Parathyroid adenoma (tissue), 2 donors: ENCODE measurements at regions not wholly inside any gene's neighbourhood (a gene's known extent, or its start where the extent isn't known, plus 50 kb on each side); places are given as distances from the start of the nearest gene placed in this dataset.
"Not testable (repeated sequence)": the region's sequence is repeated elsewhere in the genome, so short reads cannot be mapped to it uniquely, and the experiment has no call there.

Experiments
- H2AFZ ChIP-seq: fragments of 300-600 bp; sonication (generic); one replicate; pipeline ENCODE4 v1.7.0; 2017; ENCODE audit warnings: antibody characterized with exemption, mild to moderate bottlenecking
- H3K27ac ChIP-seq: fragments of 300-600 bp; sonication (generic); one replicate; pipeline ENCODE4 v1.7.0; 2017
- H3K27me3 ChIP-seq: fragments of 300-600 bp; sonication (generic); one replicate; pipeline ENCODE4 v1.7.0; 2017; ENCODE audit warnings: low read length; ENCODE audit not compliant: control insufficient read depth, insufficient read depth
- H3K36me3 ChIP-seq: fragments of 300-600 bp; sonication (generic); one replicate; pipeline ENCODE4 v1.7.0; 2017; ENCODE audit warnings: low read length; ENCODE audit not compliant: control insufficient read depth, insufficient read depth
- H3K4me1 ChIP-seq: fragments of 300-600 bp; sonication (generic); one replicate; pipeline ENCODE4 v1.7.0; 2017; ENCODE audit warnings: control low read depth
- H3K4me2 ChIP-seq: fragments of 300-600 bp; sonication (generic); one replicate; pipeline ENCODE4 v1.7.0; 2017; ENCODE audit warnings: low read length
- H3K4me3 ChIP-seq: fragments of 300-600 bp; sonication (generic); one replicate; pipeline ENCODE4 v1.7.0; 2017; ENCODE audit warnings: low read depth, low read length
- H3K79me2 ChIP-seq: fragments of 300-600 bp; sonication (generic); one replicate; pipeline ENCODE4 v1.7.0; 2017; ENCODE audit warnings: control low read depth
- H3K9ac ChIP-seq: fragments of 300-600 bp; sonication (generic); one replicate; pipeline ENCODE4 v1.7.0; 2017; ENCODE audit warnings: mild to moderate bottlenecking
- H3K9me3 ChIP-seq: fragments of 300-600 bp; sonication (generic); one replicate; pipeline ENCODE4 v1.7.0; 2017; ENCODE audit warnings: low read length; ENCODE audit not compliant: control insufficient read depth
- TF ChIP-seq, protein P1 (sequence below): fragments of 300-600 bp; sonication (generic); IDR thresholded peaks from one replicate; pipeline ENCODE4 v1.7.0; 2017; ENCODE audit warnings: antibody characterized with exemption, mild to moderate bottlenecking
- donor health status: primary hyperparathyroidism.

- H3K4me1 ChIP-seq: no peaks in the 10 kb centered on the region
- no peak overlapping the region for H2AFZ ChIP-seq
- H3K27ac ChIP-seq: no peak overlapping the region
- H3K4me2 ChIP-seq: no peak overlapping the region
- no peak overlapping the region for H3K4me3 ChIP-seq
- H3K9me3 ChIP-seq: no peaks in the 10 kb centered on the region
- no peaks in the 10 kb centered on the region for H3K36me3 ChIP-seq
- no peaks in the 10 kb centered on the region for H3K79me2 ChIP-seq
- H3K9ac ChIP-seq: no peak overlapping the region
- no peaks in the 10 kb centered on the region for H3K27me3 ChIP-seq
- TF ChIP-seq, protein P1, sequence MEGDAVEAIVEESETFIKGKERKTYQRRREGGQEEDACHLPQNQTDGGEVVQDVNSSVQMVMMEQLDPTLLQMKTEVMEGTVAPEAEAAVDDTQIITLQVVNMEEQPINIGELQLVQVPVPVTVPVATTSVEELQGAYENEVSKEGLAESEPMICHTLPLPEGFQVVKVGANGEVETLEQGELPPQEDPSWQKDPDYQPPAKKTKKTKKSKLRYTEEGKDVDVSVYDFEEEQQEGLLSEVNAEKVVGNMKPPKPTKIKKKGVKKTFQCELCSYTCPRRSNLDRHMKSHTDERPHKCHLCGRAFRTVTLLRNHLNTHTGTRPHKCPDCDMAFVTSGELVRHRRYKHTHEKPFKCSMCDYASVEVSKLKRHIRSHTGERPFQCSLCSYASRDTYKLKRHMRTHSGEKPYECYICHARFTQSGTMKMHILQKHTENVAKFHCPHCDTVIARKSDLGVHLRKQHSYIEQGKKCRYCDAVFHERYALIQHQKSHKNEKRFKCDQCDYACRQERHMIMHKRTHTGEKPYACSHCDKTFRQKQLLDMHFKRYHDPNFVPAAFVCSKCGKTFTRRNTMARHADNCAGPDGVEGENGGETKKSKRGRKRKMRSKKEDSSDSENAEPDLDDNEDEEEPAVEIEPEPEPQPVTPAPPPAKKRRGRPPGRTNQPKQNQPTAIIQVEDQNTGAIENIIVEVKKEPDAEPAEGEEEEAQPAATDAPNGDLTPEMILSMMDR: no peak
Measured at GRCh38 chr11:80719292-80719646, 1278.4 kb upstream of the TENM4 start.

- H3K79me2 ChIP-seq: no peaks in the 10 kb centered on the region
- H3K27me3 ChIP-seq: no peaks in the 10 kb centered on the region
Measured at GRCh38 chr11:80718611-80719291, 1277.9 kb upstream of the TENM4 start.

DNA sequence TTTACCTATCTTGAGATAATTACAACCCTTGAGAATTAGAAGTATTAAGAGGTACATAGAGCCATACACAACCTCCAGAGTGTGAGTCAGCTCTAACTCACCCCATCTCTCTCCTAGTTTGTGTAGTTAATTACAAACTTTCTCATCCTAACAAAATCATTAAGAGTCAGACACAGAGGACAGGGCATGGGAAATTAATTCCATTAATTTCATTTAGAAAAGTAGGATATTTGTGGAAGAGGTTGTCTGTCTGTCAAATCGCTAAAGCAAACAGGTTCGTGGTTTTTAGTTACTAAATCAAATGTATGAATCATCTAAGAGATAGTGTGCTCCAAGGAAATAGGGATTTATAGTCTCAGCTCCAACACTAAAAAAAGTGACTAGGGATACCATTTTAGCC lies 1261.4 kb upstream of the TENM4 start:
- H3K4me3 ChIP-seq: no peak overlapping the region
- H3K27me3 ChIP-seq: no peaks in the 10 kb centered on the region
- no peak overlapping the region for H3K9ac ChIP-seq
- TF ChIP-seq, protein P1: no peak
- no peaks in the 10 kb centered on the region for H3K4me1 ChIP-seq
- H3K9me3 ChIP-seq: no peaks in the 10 kb centered on the region
- no peak overlapping the region for H2AFZ ChIP-seq
- H3K79me2 ChIP-seq: no peaks in the 10 kb centered on the region
- no peak overlapping the region for H3K27ac ChIP-seq
- H3K36me3 ChIP-seq: no peaks in the 10 kb centered on the region
- H3K4me2 ChIP-seq: no peak overlapping the region

More at GRCh38 chr11:80718611-80719291, 1277.9 kb upstream of the TENM4 start:
- TF ChIP-seq, protein P1: no peak
- H2AFZ ChIP-seq: no peak overlapping the region
- no peaks in the 10 kb centered on the region for H3K36me3 ChIP-seq
- H3K4me2 ChIP-seq: no peak overlapping the region
- no peak overlapping the region for H3K9ac ChIP-seq
- no peak overlapping the region for H3K4me3 ChIP-seq
- no peak overlapping the region for H3K27ac ChIP-seq
- no peaks in the 10 kb centered on the region for H3K9me3 ChIP-seq
- H3K4me1 ChIP-seq: no peaks in the 10 kb centered on the region

GRCh38 chr11:80700386-80700785 lies 1259.6 kb upstream of the TENM4 start:
- H3K4me1 ChIP-seq: no peaks in the 10 kb centered on the region
- no peak overlapping the region for H3K27ac ChIP-seq

DNA sequence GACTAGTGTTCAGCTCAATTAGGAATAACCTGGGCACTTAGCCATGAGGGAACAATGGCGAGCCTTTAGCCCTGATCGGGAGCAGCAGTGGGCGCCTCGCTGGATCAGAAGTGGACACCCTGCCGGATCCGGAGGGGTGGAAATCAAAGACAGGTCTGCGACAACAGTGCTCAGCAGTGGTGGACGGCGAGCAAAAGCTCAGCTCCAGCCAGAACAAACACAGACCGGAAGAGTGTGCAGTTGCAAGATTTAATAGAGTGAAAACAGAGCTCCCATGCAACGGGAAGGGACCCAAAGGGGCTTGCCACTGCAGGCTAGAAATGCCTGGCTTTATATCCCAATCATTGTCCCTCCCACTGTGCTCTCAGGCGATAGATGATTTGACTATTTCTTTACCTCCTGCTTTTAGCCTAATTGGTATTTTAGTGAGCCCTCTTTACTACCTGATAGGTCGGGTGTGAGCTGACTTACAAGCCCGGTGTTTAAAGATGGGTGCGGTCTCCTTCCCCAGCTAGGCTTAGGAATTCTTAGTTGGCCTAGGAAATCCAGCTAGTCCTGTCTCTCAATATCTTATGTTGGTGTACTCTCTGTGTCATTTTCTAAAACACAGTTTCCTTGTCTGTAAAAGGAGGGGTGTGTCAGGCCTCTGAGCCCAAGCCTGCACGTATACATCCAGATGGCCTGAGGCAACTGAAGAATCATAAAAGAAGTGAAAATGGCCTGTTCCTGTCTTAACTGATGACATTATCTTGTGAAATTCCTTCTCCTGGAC lies 1258.8 kb upstream of the TENM4 start:
- not testable (repeated sequence) for H3K27ac ChIP-seq, H3K27me3 ChIP-seq, H3K4me1 ChIP-seq, H2AFZ ChIP-seq, H3K9me3 ChIP-seq, H3K9ac ChIP-seq, H3K79me2 ChIP-seq, H3K4me3 ChIP-seq, H3K4me2 ChIP-seq, H3K36me3 ChIP-seq

More at GRCh38 chr11:80700386-80700785, 1259.6 kb upstream of the TENM4 start:
- no peak overlapping the region for H3K9ac ChIP-seq
- H3K36me3 ChIP-seq: no peaks in the 10 kb centered on the region
- H3K9me3 ChIP-seq: no peaks in the 10 kb centered on the region
- H3K79me2 ChIP-seq: no peaks in the 10 kb centered on the region
- no peak overlapping the region for H2AFZ ChIP-seq
- no peaks in the 10 kb centered on the region for H3K27me3 ChIP-seq
- no peak overlapping the region for H3K4me3 ChIP-seq
- TF ChIP-seq, protein P1: no peak
- H3K4me2 ChIP-seq: no peak overlapping the region
